Right kidney (tissue), 1 donor: ENCODE measurements at regions not wholly inside any gene's neighbourhood (a gene's known extent, or its start where the extent isn't known, plus 50 kb on each side); places are given as distances from the start of the nearest gene placed in this dataset.
"Not testable (repeated sequence)": the region's sequence is repeated elsewhere in the genome, so short reads cannot be mapped to it uniquely, and the experiment has no call there.

Source experiments
- DNase-seq: peaks from one replicate; pipeline ENCODE4 v3.0.0-alpha.2; 2016

DNA sequence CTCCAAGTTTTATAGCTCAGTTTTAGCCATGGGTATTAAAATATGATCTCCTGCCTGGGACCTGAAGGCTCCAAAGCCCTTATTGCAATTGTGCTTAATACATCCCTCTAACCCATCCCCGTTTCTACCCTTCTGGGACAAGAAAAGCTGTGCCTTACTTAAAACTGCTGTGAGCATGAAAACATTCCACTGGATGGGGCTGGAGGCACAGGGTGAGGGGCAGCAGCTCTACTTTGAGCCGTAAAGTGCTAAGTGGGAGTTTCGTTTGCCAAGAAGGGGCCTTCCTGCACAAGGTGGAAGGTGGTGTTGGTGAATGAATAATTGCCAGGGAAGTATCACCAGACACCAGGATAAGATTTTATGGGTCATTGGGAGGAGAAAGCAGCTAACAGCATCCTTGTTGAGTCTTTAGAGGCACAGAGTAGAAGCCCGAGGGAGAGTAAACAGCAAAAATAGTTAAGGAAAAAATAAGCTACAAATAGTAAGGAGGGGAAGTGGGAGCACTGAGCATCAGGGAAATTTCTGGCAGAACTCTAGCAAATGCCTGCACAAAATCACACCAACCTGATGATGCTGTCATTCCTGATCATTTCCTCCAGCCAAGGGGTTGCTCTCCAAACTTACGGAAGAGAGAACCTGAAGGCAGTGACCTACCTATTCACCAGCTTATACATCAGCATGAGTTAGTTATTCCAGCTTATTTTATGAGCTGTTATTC is 218.4 kb downstream of the MREG start:
- no peak for DNase-seq

GRCh38 chr2:215793747-215794595 is 219.4 kb downstream of the MREG start:
- DNase-seq = no peak

- DNase-seq = no peak
Measured at GRCh38 chr2:215791481-215791937, 221.8 kb downstream of the MREG start.

GRCh38 chr2:215790523-215791421 is 222.6 kb downstream of the MREG start:
- DNase-seq = no peak

DNA sequence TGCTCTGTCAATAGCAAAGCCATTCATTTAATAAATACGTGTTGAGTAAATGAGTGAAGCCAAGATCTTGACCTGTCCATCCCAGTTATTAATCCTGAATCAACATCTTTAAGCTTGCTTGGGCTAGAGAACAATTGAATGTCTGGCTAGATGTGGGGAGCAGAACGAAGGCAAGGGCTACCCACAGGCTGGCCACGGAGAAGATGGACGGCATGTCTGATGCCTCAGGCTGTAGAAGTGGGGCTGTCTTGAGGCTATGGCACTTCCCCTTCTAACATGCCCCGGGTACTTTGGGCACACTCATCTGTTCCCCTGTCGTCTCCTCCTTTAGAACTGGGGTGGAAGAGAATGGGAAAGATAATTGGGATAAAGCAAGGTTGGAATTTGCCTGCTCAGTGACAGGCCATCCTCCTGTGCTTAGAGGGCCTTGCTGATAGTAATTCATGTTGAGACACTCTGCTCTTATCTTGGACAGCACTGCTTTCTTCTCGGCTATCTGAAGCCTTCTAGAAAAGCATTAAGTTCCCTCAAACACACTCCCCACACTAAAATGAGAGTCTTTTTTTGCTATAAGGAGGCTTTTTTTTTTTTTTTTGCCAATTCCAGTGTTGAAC is 225.7 kb downstream of the MREG start:
- DNase-seq = no peak

- no peak for DNase-seq
Measured at GRCh38 chr2:215787025-215787424, 226.3 kb downstream of the MREG start.

GRCh38 chr2:215784371-215784783 is 229.0 kb downstream of the MREG start:
- DNase-seq = peak; percentile 32

- DNase-seq = not testable (repeated sequence)
Measured at GRCh38 chr2:215783640-215784039, 229.7 kb downstream of the MREG start.

- no peak for DNase-seq
Measured at GRCh38 chr2:215782965-215783364, 230.4 kb downstream of the MREG start.

- DNase-seq = no peak
Measured at GRCh38 chr2:215782295-215782694, 231.1 kb downstream of the MREG start.

DNA sequence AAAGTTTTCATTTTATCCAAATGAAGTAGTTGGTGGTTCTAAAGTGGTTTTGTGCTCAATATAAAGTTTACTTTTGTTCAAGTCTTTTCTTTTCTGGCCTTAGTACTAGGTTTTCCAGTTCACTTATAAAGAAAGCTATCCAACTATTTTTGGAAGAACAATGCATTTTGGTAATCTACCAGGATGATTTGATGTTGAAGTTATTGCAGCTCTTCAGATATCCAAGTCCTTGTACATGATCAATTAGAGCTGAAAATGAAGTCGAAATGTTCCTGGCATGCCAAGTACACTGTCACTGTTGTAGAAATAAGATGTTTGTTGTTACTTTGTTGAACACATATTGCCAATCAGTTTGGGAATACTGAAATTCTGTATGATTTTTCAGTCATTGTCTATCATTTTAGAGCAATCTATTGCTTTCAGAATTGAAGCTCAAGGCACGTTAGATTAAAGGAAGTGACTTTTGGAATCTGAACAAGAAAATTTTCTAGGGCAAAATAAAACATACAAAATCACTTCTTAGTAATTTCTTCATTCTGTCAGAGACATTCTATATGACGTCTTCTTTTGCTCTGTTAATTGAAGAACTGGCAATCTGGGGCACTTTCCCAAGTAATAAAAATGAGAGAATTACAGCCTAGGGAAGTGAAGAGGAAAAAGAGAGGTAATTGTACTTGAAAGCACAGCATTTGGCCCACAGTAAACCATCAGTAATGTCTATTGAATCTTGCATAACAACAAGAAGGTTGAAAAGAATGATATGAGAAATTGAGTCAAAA is 232.3 kb downstream of the MREG start:
- DNase-seq = no peak

DNA sequence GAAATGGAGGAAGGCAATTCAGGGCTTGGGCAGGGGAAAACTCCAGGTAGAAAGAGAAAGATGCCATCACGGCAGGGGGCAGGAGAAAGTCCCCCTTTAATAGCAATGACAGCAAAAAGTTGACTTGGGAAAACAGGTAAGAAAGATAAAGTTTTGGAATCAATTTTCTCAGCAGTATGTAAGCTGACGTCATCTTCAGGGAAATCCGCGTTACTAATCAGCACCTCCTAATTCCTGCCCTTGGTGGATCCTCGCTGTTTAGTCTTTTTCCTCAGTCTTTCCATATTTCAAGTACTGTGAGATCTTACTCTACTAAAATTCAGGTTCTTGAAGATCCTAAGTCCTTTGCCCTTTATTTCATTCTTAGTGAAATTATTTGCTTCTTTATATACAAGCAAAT is 233.0 kb downstream of the MREG start:
- DNase-seq = no peak

DNA sequence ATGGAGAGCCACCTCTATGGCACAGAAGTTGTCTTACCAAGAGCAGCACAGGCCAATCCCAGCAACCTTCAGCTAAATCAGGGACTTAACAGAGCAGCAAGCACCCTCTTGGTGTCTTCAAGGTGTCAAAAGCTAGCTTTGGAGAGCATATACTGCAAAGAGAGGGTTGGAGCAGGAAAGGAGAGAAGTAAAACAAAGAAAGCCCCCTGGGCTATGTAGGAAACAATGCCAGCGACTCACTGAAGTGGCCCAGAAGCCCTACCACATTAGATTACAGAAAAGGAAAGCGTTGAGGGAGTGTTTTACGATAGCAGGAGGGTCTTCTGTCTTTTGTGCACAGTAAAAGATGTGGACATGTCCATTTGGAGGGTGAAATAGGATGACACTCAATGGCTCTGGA is 233.4 kb downstream of the MREG start:
- no peak for DNase-seq

GRCh38 chr2:215777465-215778044 is 235.8 kb downstream of the MREG start:
- no peak for DNase-seq

- DNase-seq = no peak
Measured at GRCh38 chr2:215775106-215775505, 238.2 kb downstream of the MREG start.

- no peak for DNase-seq
Measured at GRCh38 chr2:215773728-215774127, 239.6 kb downstream of the MREG start.

DNA sequence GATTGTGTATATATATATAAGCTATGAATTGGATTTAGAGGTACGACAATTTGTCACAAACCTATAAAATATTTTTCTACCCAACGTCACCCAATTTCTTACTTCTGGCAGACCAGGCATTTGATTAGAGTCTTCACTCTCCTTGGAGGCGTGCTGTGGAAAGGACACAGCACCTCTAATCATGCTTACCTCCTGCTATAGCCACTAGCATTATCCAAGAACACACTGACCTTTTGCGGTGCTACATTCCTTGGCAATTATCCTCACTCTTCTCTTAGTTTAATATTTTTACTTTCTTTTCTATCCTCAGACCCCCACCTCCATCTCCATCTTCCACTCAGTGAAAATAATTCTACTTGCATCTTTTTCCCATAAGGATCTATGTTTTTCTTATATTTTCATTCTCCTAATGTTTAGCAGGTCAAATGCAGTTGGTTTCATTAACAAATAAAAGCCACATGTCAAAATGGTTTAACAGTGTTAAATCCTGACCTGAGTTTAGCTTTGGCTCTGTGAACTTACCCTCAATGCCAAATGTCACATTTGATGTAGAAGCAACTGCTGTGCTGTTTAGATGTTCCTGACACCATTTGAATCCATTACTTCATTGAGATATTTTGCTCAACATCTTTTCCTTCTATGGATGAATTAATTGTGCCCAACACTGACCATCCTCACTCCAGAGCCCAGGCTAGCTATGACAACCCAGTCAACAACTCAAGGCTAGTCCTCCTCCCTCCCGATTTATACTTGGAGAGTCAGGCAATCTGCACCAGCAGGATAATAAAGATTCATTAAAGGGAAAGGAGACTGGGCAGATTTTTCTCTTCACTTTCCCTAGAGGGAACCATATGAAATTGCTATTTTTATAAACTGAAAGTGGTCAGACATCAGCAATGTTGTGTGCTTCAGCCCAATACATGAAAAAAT is 240.5 kb downstream of the MREG start:
- DNase-seq = no peak

DNA sequence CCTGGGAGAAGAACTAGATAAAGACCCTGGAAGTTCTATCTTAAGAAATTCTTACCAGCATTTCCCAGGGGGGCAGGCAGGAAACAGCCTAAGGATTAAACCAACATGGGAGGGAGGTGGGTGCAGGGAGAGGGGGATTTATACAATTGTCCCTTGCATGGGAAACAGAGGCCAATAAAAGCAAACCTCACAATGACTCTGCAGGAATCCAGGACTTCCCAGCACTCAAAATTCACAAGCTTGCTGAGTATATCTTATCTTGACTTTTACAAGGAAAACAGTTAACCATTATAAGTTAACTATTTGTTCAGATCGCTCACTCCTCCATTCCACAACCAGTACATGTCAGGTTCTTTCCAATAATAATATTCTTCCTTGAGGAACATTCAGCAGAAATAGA is 241.3 kb downstream of the MREG start:
- DNase-seq = no peak

- no peak for DNase-seq
Measured at GRCh38 chr2:215771241-215771640, 242.1 kb downstream of the MREG start.

- DNase-seq = no peak
Measured at GRCh38 chr2:215770668-215771067, 242.7 kb downstream of the MREG start.
